ENCODE measurements at regions not wholly inside any gene's neighbourhood (a gene's known extent, or its start where the extent isn't known, plus 50 kb on each side); places are given as distances from the start of the nearest gene placed in this dataset.

GRCh38 chrX:13266641-13267345, 53.1 kb downstream of the ATXN3L start:
- TF ChIP-seq SPI1 (IDR thresholded peaks at IDR 0.05; ENCODE audit: low read depth, low read length) (0 out of 2 replicates have a peak, but pooled peaks have one; percentile 11), POU2F2 (IDR thresholded peaks at IDR 0.05; ENCODE audit: low read depth, low read length) (peak; percentile 83), POLR2AphosphoS5 (IDR thresholded peaks at IDR 0.05; ENCODE audit: low read depth, low read length) (peak; percentile 60; the same call in 1 of the 2 replicates), TAF1 (IDR thresholded peaks at IDR 0.05; ENCODE audit: low read depth, low read length) (peak; percentile 32; the same call in 1 of the 2 replicates), POLR2A (IDR thresholded peaks at IDR 0.05; ENCODE audit: low read depth, low read length) (peak; percentile 72), PAX5 (IDR thresholded peaks at IDR 0.05; ENCODE audit: insufficient read depth, low read length, severe bottlenecking) (no peak)
- DNase-seq (ENCODE audit: insufficient read length, low spot score): no peak
- peak; percentile 94 for FAIRE-seq

GRCh38 chrX:13265549-13266132, 54.2 kb downstream of the ATXN3L start:
- TF ChIP-seq TAF1 (IDR thresholded peaks at IDR 0.05; ENCODE audit: low read depth, low read length): no peak
- no peak for TF ChIP-seq SPI1 (IDR thresholded peaks at IDR 0.05; ENCODE audit: low read depth, low read length)
- TF ChIP-seq POU2F2 (IDR thresholded peaks at IDR 0.05; ENCODE audit: low read depth, low read length): no peak
- no peak for TF ChIP-seq PAX5 (IDR thresholded peaks at IDR 0.05; ENCODE audit: insufficient read depth, low read length, severe bottlenecking)
- TF ChIP-seq POLR2A (IDR thresholded peaks at IDR 0.05; ENCODE audit: low read depth, low read length): no peak
- no peak for TF ChIP-seq POLR2AphosphoS5 (IDR thresholded peaks at IDR 0.05; ENCODE audit: low read depth, low read length)
- peak; percentile 81 for FAIRE-seq

GRCh38 chrX:13265111-13265510, 54.7 kb downstream of the ATXN3L start:
- peak; percentile 68 for FAIRE-seq
- no peak for DNase-seq (ENCODE audit: insufficient read length, low spot score)
- TF ChIP-seq PAX5 (IDR thresholded peaks at IDR 0.05; ENCODE audit: insufficient read depth, low read length, severe bottlenecking): no peak
- no peak for TF ChIP-seq POU2F2 (IDR thresholded peaks at IDR 0.05; ENCODE audit: low read depth, low read length)
- no peak for TF ChIP-seq TAF1 (IDR thresholded peaks at IDR 0.05; ENCODE audit: low read depth, low read length)
- no peak for TF ChIP-seq POLR2AphosphoS5 (IDR thresholded peaks at IDR 0.05; ENCODE audit: low read depth, low read length)
- no peak for TF ChIP-seq POLR2A (IDR thresholded peaks at IDR 0.05; ENCODE audit: low read depth, low read length)
- no peak for TF ChIP-seq SPI1 (IDR thresholded peaks at IDR 0.05; ENCODE audit: low read depth, low read length)

More at GRCh38 chrX:13265549-13266132, 54.2 kb downstream of the ATXN3L start:
- no peak for DNase-seq (ENCODE audit: insufficient read length, low spot score)

GRCh38 chrX:13263560-13264251, 56.1 kb downstream of the ATXN3L start:
- TF ChIP-seq POLR2A (IDR thresholded peaks at IDR 0.05; ENCODE audit: low read depth, low read length) (0 out of 2 replicates have a peak, but pooled peaks have one; percentile 46), POLR2AphosphoS5 (IDR thresholded peaks at IDR 0.05; ENCODE audit: low read depth, low read length) (no peak)
- FAIRE-seq (peak; percentile 92), DNase-seq (ENCODE audit: insufficient read length, low spot score) (no peak)

- DNase-seq (ENCODE audit: insufficient read length, low spot score) (no peak), FAIRE-seq (peak; percentile 76)
- TF ChIP-seq PAX5 (IDR thresholded peaks at IDR 0.05; ENCODE audit: insufficient read depth, low read length, severe bottlenecking): no peak
- no peak for TF ChIP-seq POU2F2 (IDR thresholded peaks at IDR 0.05; ENCODE audit: low read depth, low read length)
- TF ChIP-seq SPI1 (IDR thresholded peaks at IDR 0.05; ENCODE audit: low read depth, low read length): no peak
- no peak for TF ChIP-seq POLR2AphosphoS5 (IDR thresholded peaks at IDR 0.05; ENCODE audit: low read depth, low read length)
Observed at GRCh38 chrX:13261348-13261747, 58.5 kb downstream of the ATXN3L start.

- no peak for TF ChIP-seq TAF1 (IDR thresholded peaks at IDR 0.05; ENCODE audit: low read depth, low read length)
- no peak for TF ChIP-seq POLR2A (IDR thresholded peaks at IDR 0.05; ENCODE audit: low read depth, low read length)
- no peak for TF ChIP-seq SPI1 (IDR thresholded peaks at IDR 0.05; ENCODE audit: low read depth, low read length)
- no peak for TF ChIP-seq PAX5 (IDR thresholded peaks at IDR 0.05; ENCODE audit: insufficient read depth, low read length, severe bottlenecking)
- no peak for TF ChIP-seq POLR2AphosphoS5 (IDR thresholded peaks at IDR 0.05; ENCODE audit: low read depth, low read length)
- no peak for TF ChIP-seq POU2F2 (IDR thresholded peaks at IDR 0.05; ENCODE audit: low read depth, low read length)
- DNase-seq (ENCODE audit: insufficient read length, low spot score): no peak
- FAIRE-seq: peak; percentile 55
Observed at GRCh38 chrX:13260598-13260997, 59.3 kb downstream of the ATXN3L start.

- no peak for DNase-seq (ENCODE audit: insufficient read length, low spot score)
- TF ChIP-seq TAF1 (IDR thresholded peaks at IDR 0.05; ENCODE audit: low read depth, low read length): no peak
- TF ChIP-seq POU2F2 (IDR thresholded peaks at IDR 0.05; ENCODE audit: low read depth, low read length): no peak
- no peak for TF ChIP-seq PAX5 (IDR thresholded peaks at IDR 0.05; ENCODE audit: insufficient read depth, low read length, severe bottlenecking)
- TF ChIP-seq POLR2A (IDR thresholded peaks at IDR 0.05; ENCODE audit: low read depth, low read length): no peak
- TF ChIP-seq SPI1 (IDR thresholded peaks at IDR 0.05; ENCODE audit: low read depth, low read length): no peak
- no peak for TF ChIP-seq POLR2AphosphoS5 (IDR thresholded peaks at IDR 0.05; ENCODE audit: low read depth, low read length)
- FAIRE-seq: peak; percentile 56
Observed at GRCh38 chrX:13258725-13259124, 61.1 kb downstream of the ATXN3L start.

GRCh38 chrX:13258052-13258444, 61.8 kb downstream of the ATXN3L start:
- peak; percentile 96 for FAIRE-seq

More at GRCh38 chrX:13258052-13258444, 61.8 kb downstream of the ATXN3L start:
- TF ChIP-seq PAX5 (IDR thresholded peaks at IDR 0.05; ENCODE audit: insufficient read depth, low read length, severe bottlenecking) (no peak), POU2F2 (IDR thresholded peaks at IDR 0.05; ENCODE audit: low read depth, low read length) (no peak), POLR2AphosphoS5 (IDR thresholded peaks at IDR 0.05; ENCODE audit: low read depth, low read length) (no peak; the same call in 1 of the 2 replicates), TAF1 (IDR thresholded peaks at IDR 0.05; ENCODE audit: low read depth, low read length) (no peak), SPI1 (IDR thresholded peaks at IDR 0.05; ENCODE audit: low read depth, low read length) (no peak), POLR2A (IDR thresholded peaks at IDR 0.05; ENCODE audit: low read depth, low read length) (peak; percentile 45; the same call in 1 of the 2 replicates)
- DNase-seq (ENCODE audit: insufficient read length, low spot score): no peak

All from GM12891 (cell line).